ENCODE measurements at regions not wholly inside any gene's neighbourhood (a gene's known extent, or its start where the extent isn't known, plus 50 kb on each side); places are given as distances from the start of the nearest gene placed in this dataset.

GRCh38 chr4:46450556-46450955, 60.6 kb upstream of the GABRA2 start:
- no peak overlapping the region for H3K27ac Mint-ChIP-seq (ENCODE audit: unreplicated experiment)
- no peaks in the 10 kb centered on the region for H3K36me3 Mint-ChIP-seq (ENCODE audit: insufficient read depth, unreplicated experiment)
- no peaks in the 10 kb centered on the region; the same call in 1 of the 2 replicates for H3K4me1 ChIP-seq
- ChIA-PET CTCF (no interaction called here), POLR2A (no interaction called here)
- H3K4me3 Mint-ChIP-seq (ENCODE audit: unreplicated experiment) = no peak overlapping the region
- no peaks in the 10 kb centered on the region for H3K4me1 Mint-ChIP-seq (ENCODE audit: low read depth, unreplicated experiment)
- intact Hi-C loops (cut with micrococcal nuclease; ENCODE audit: unreplicated experiment) = no loop called here
- H3K36me3 ChIP-seq (ENCODE audit: control insufficient read depth, insufficient read depth, low read length) = no peaks in the 10 kb centered on the region
- H3K27me3 ChIP-seq (replicated peaks; ENCODE audit: control insufficient read depth, insufficient read depth, low read length) = no peaks in the 10 kb centered on the region
- H3K27me3 Mint-ChIP-seq (ENCODE audit: insufficient read depth, unreplicated experiment) = no peaks in the 10 kb centered on the region
- H3K9me3 ChIP-seq = no peaks in the 10 kb centered on the region
- H3K4me3 ChIP-seq (ENCODE audit: low read depth, low read length) = no peak overlapping the region
- no peaks in the 10 kb centered on the region for H3K9me3 Mint-ChIP-seq (ENCODE audit: unreplicated experiment)
- TF ChIP-seq CTCF (IDR thresholded peaks at IDR 0.05; ENCODE audit: insufficient read depth in 1 of 2, low read depth in 1 of 2, low read length in 1 of 2, severe bottlenecking in 1 of 2, unreplicated experiment in 1 of 2) = no peak
- no peak for DNase-seq
- no TSS peak for BruUV-seq (replicated peaks)

DNA sequence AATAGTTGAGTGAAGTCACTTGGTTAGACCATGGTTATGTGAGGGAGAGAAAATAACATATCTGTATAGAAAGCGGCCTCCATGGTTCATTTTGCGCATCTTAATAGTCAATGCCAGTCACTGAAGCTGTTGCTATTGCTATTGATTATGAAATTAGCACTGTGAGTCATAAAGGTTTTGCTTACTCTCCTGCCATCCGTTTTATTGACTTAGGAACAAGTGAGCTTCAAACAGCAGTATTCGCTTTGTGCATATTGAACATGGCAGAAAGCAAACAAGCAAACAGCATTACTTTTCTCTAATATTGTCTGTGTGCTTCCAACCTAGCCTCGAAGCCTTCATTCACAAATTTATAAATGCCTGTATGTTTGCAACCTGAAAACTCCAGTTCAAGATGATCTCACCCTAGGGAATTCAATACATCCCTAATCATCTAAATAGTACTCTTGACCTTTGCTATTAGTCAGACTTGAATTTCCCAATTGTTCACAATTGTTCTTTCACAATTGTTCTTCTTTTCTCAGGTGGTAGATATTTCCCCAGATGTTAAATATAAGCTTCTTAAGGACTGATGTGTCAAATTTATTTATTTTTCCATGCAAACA, 55.9 kb upstream of the GABRA2 start:
- CTCF ChIA-PET = no interaction called here
- Mint-ChIP-seq H3K9me3 (ENCODE audit: unreplicated experiment) (no peaks in the 10 kb centered on the region), H3K4me1 (ENCODE audit: low read depth, unreplicated experiment) (no peaks in the 10 kb centered on the region), H3K4me3 (ENCODE audit: unreplicated experiment) (no peak overlapping the region), H3K27ac (ENCODE audit: unreplicated experiment) (no peak overlapping the region), H3K27me3 (ENCODE audit: insufficient read depth, unreplicated experiment) (no peaks in the 10 kb centered on the region), H3K36me3 (ENCODE audit: insufficient read depth, unreplicated experiment) (no peaks in the 10 kb centered on the region)
- no peak for TF ChIP-seq CTCF (IDR thresholded peaks at IDR 0.05; ENCODE audit: insufficient read depth in 1 of 2, low read depth in 1 of 2, low read length in 1 of 2, severe bottlenecking in 1 of 2, unreplicated experiment in 1 of 2)
- no peaks in the 10 kb centered on the region for H3K36me3 ChIP-seq (ENCODE audit: control insufficient read depth, insufficient read depth, low read length)
- BruUV-seq (replicated peaks) = no TSS peak
- POLR2A ChIA-PET = no interaction called here
- no peaks in the 10 kb centered on the region for H3K9me3 ChIP-seq
- intact Hi-C loops (cut with micrococcal nuclease; ENCODE audit: unreplicated experiment) = no loop called here
- H3K4me3 ChIP-seq (ENCODE audit: low read depth, low read length) = no peak overlapping the region
- no peaks in the 10 kb centered on the region for H3K27me3 ChIP-seq (replicated peaks; ENCODE audit: control insufficient read depth, insufficient read depth, low read length)
- no peaks in the 10 kb centered on the region; the same call in 1 of the 2 replicates for H3K4me1 ChIP-seq
- DNase-seq = no peak

DNA sequence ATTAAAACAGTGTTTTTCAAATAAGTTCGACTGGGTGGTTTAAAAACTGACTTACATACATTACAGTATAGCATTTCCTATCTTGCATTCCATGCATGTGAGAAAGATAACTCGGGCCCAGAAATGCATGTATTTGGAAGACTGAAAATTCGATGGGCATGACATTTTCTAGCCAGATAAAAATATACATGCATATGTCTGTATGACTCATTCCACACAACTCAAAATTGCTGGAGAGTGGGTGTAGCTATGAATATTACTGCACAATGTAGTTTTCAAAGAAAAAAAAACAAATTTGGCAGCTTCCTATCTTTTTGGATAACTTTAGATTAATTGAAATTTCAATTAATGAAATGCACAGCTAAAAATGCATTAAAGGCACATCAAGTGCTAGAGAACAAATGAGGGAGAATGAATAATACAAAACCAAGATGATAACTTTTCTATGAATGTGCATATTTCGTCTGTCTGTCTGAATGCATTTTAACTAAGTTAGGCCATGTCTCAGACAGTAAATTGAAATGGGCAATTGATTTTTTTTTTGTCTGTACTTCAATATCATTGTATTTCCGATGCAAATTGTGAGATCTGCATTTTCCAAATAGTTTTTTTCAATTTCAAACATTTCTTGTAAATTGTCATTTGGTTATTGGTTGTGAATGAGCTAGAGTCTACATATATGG, 54.5 kb upstream of the GABRA2 start:
- ChIA-PET CTCF (no interaction called here), POLR2A (no interaction called here)
- H3K4me1 Mint-ChIP-seq (ENCODE audit: low read depth, unreplicated experiment) = no peaks in the 10 kb centered on the region

More for the DNA sequence above, 54.5 kb upstream of the GABRA2 start:
- DNase-seq = no peak
- no peaks in the 10 kb centered on the region for H3K27me3 Mint-ChIP-seq (ENCODE audit: insufficient read depth, unreplicated experiment)
- no TSS peak for BruUV-seq (replicated peaks)
- Histone ChIP-seq H3K4me3 (ENCODE audit: low read depth, low read length) (no peak overlapping the region), H3K9me3 (no peaks in the 10 kb centered on the region), H3K4me1 (no peaks in the 10 kb centered on the region; the same call in 1 of the 2 replicates), H3K27me3 (replicated peaks; ENCODE audit: control insufficient read depth, insufficient read depth, low read length) (no peaks in the 10 kb centered on the region), H3K36me3 (ENCODE audit: control insufficient read depth, insufficient read depth, low read length) (no peaks in the 10 kb centered on the region)
- H3K27ac Mint-ChIP-seq (ENCODE audit: unreplicated experiment) = no peak overlapping the region
- no peak overlapping the region for H3K4me3 Mint-ChIP-seq (ENCODE audit: unreplicated experiment)
- TF ChIP-seq CTCF (IDR thresholded peaks at IDR 0.05; ENCODE audit: insufficient read depth in 1 of 2, low read depth in 1 of 2, low read length in 1 of 2, severe bottlenecking in 1 of 2, unreplicated experiment in 1 of 2) = no peak
- no peaks in the 10 kb centered on the region for H3K9me3 Mint-ChIP-seq (ENCODE audit: unreplicated experiment)
- H3K36me3 Mint-ChIP-seq (ENCODE audit: insufficient read depth, unreplicated experiment) = no peaks in the 10 kb centered on the region
- intact Hi-C loops (cut with micrococcal nuclease; ENCODE audit: unreplicated experiment) = no loop called here

Data from Caco-2 (cell line).